ENCODE measurements at regions not wholly inside any gene's neighbourhood (a gene's known extent, or its start where the extent isn't known, plus 50 kb on each side); places are given as distances from the start of the nearest gene placed in this dataset.
"Not testable (repeated sequence)": the region's sequence is repeated elsewhere in the genome, so short reads cannot be mapped to it uniquely, and the experiment has no call there.

- H3K4me3 ChIP-seq (ENCODE audit: low read depth, low read length) = no peak overlapping the region
- POLR2A ChIA-PET = interaction anchor here (0.5 kb wide), 1 partner anchor 1008 kb away, joined by 3 read pairs; no protein-coding TSS in a partner anchor
- H3K36me3 ChIP-seq (ENCODE audit: control insufficient read depth in 2 of 2, insufficient read depth in 1 of 2, low read length in 2 of 2) = no peaks in the 10 kb centered on the region
- no peaks in the 10 kb centered on the region for H3K4me1 ChIP-seq (ENCODE audit: control insufficient read depth, insufficient read depth, low read length)
- CTCF ChIA-PET = no interaction called here
- H3K9me3 ChIP-seq (ENCODE audit: control insufficient read depth, insufficient read depth, low read depth, low read length) = no peaks in the 10 kb centered on the region
- TF ChIP-seq ZNF175 (tag by site-specific recombination; IDR thresholded peaks at IDR 0.05) = no peak
- H3K27ac ChIP-seq (ENCODE audit: extremely low read depth, low read depth, low read length) = no peak overlapping the region
Measured at GRCh38 chr6:84635081-84635761, 129.2 kb downstream of the TBX18 start.

GRCh38 chr6:84633771-84634170 is 130.6 kb downstream of the TBX18 start:
- Histone ChIP-seq H3K4me1 (ENCODE audit: control insufficient read depth, insufficient read depth, low read length) (no peaks in the 10 kb centered on the region), H3K36me3 (ENCODE audit: control insufficient read depth in 2 of 2, insufficient read depth in 1 of 2, low read length in 2 of 2) (no peaks in the 10 kb centered on the region), H3K9me3 (ENCODE audit: control insufficient read depth, insufficient read depth, low read depth, low read length) (no peaks in the 10 kb centered on the region), H3K27ac (ENCODE audit: extremely low read depth, low read depth, low read length) (no peak overlapping the region), H3K4me3 (ENCODE audit: low read depth, low read length) (no peak overlapping the region)
- POLR2A ChIA-PET = no interaction called here
- CTCF ChIA-PET = no interaction called here
- TF ChIP-seq ZNF2 (tag by site-specific recombination; IDR thresholded peaks at IDR 0.05) (no peak), ZNF624 (tag by site-specific recombination; IDR thresholded peaks at IDR 0.05) (no peak), KLF10 (tag by site-specific recombination; IDR thresholded peaks at IDR 0.05) (no peak), HOXA7 (CRISPR knock-in tag; IDR thresholded peaks at IDR 0.05; ENCODE audit: borderline replicate concordance) (no peak), ATF2 (tag by site-specific recombination; IDR thresholded peaks at IDR 0.05; ENCODE audit: low read depth) (no peak), GLIS2 (tag by site-specific recombination; IDR thresholded peaks at IDR 0.05) (no peak), BCL11B (tag by site-specific recombination; IDR thresholded peaks at IDR 0.05; ENCODE audit: low read depth) (no peak), ZNF302 (tag by site-specific recombination; IDR thresholded peaks at IDR 0.05; ENCODE audit: low read depth) (no peak), MEIS1 (CRISPR knock-in tag; IDR thresholded peaks at IDR 0.05; ENCODE audit: borderline replicate concordance) (no peak), ZNF529 (tag by site-specific recombination; IDR thresholded peaks at IDR 0.05; ENCODE audit: insufficient replicate concordance) (no peak), ZSCAN30 (tag by site-specific recombination; IDR thresholded peaks at IDR 0.05) (no peak), ZNF24 (tag by site-specific recombination; IDR thresholded peaks at IDR 0.05) (no peak), KLF1 (tag by site-specific recombination; IDR thresholded peaks at IDR 0.05) (no peak), ZNF202 (tag by site-specific recombination; IDR thresholded peaks at IDR 0.05; ENCODE audit: borderline replicate concordance) (no peak), ZNF146 (tag by site-specific recombination; IDR thresholded peaks at IDR 0.05) (no peak), YY1 (tag by site-specific recombination; IDR thresholded peaks at IDR 0.05) (no peak), ELK4 (IDR thresholded peaks at IDR 0.05; ENCODE audit: borderline replicate concordance, low read depth, low read length) (no peak), ZFP41 (tag by site-specific recombination; IDR thresholded peaks at IDR 0.05; ENCODE audit: borderline replicate concordance) (no peak)
- TF ChIP-seq, protein P1, sequence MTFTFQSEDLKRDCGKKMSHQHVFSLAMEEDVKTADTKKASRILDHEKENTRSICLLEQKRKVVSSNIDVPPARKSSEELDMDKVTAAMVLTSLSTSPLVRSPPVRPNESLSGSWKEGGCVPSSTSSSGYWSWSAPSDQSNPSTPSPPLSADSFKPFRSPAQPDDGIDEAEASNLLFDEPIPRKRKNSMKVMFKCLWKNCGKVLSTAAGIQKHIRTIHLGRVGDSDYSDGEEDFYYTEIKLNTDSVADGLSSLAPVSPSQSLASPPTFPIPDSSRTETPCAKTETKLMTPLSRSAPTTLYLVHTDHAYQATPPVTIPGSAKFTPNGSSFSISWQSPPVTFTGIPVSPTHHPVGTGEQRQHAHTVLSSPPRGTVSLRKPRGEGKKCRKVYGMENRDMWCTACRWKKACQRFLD (tag by site-specific recombination; IDR thresholded peaks at IDR 0.05) = no peak
- TF ChIP-seq, protein P2, sequence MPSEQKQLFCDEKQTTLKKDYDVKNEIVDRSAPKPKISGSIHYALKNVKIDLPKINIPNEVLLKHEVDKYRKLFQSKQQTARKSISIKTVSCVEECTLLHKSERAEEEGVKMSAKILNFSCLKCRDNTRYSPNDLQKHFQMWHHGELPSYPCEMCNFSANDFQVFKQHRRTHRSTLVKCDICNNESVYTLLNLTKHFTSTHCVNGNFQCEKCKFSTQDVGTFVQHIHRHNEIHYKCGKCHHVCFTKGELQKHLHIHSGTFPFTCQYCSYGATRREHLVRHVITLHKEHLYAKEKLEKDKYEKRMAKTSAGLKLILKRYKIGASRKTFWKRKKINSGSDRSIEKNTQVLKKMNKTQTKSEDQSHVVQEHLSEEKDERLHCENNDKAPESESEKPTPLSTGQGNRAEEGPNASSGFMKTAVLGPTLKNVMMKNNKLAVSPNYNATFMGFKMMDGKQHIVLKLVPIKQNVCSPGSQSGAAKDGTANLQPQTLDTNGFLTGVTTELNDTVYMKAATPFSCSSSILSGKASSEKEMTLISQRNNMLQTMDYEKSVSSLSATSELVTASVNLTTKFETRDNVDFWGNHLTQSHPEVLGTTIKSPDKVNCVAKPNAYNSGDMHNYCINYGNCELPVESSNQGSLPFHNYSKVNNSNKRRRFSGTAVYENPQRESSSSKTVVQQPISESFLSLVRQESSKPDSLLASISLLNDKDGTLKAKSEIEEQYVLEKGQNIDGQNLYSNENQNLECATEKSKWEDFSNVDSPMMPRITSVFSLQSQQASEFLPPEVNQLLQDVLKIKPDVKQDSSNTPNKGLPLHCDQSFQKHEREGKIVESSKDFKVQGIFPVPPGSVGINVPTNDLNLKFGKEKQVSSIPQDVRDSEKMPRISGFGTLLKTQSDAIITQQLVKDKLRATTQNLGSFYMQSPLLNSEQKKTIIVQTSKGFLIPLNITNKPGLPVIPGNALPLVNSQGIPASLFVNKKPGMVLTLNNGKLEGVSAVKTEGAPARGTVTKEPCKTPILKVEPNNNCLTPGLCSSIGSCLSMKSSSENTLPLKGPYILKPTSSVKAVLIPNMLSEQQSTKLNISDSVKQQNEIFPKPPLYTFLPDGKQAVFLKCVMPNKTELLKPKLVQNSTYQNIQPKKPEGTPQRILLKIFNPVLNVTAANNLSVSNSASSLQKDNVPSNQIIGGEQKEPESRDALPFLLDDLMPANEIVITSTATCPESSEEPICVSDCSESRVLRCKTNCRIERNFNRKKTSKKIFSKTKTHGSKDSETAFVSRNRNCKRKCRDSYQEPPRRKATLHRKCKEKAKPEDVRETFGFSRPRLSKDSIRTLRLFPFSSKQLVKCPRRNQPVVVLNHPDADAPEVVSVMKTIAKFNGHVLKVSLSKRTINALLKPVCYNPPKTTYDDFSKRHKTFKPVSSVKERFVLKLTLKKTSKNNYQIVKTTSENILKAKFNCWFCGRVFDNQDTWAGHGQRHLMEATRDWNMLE (tag by site-specific recombination; conservative IDR thresholded peaks at IDR 0.05; ENCODE audit: low read depth) = no peak

GRCh38 chr6:84626527-84626926 is 137.9 kb downstream of the TBX18 start:
- CTCF ChIA-PET; H3K27ac ChIP-seq (ENCODE audit: extremely low read depth, low read depth, low read length); H3K4me3 ChIP-seq (ENCODE audit: low read depth, low read length); H3K4me1 ChIP-seq (ENCODE audit: control insufficient read depth, insufficient read depth, low read length); H3K36me3 ChIP-seq (ENCODE audit: control insufficient read depth in 2 of 2, insufficient read depth in 1 of 2, low read length in 2 of 2); H3K9me3 ChIP-seq (ENCODE audit: control insufficient read depth, insufficient read depth, low read depth, low read length); POLR2A ChIA-PET: not testable (repeated sequence)

All from HEK293 (cell line).